Right atrium auricular region (tissue), 2 donors: ENCODE measurements at regions not wholly inside any gene's neighbourhood (a gene's known extent, or its start where the extent isn't known, plus 50 kb on each side); places are given as distances from the start of the nearest gene placed in this dataset.

Source experiments
- DNase-seq: peaks from one replicate; pipeline ENCODE4 v3.0.0-alpha.2; 2019; ENCODE audit warnings: low spot score
- H3K27ac ChIP-seq, 2 donors: fragments of 200-600 bp; sonication (generic); 1 replicate in 1 of 2; 2 replicates in 1 of 2; pipeline ENCODE4 v1.5.1; 2016 to 2019
- H3K27me3 ChIP-seq, 2 donors: fragments of 200-600 bp; sonication (generic); one replicate each; pipeline versions ENCODE4 v1.5.1 to v1.6.0; 2017 to 2019
- H3K36me3 ChIP-seq: fragments of 200-600 bp; sonication (generic); one replicate; pipeline ENCODE4 v1.5.1; 2016
- H3K4me1 ChIP-seq, 2 donors: fragments of 200-600 bp; sonication (generic); one replicate each; pipeline versions ENCODE4 v1.5.1 to v1.6.0; 2017 to 2019
- H3K4me3 ChIP-seq, 2 donors: fragments of 200-600 bp; sonication (generic); 1 replicate in 1 of 2; 2 replicates in 1 of 2; pipeline ENCODE4 v1.5.1; 2017 to 2019; ENCODE audit warnings: mild to moderate bottlenecking in 1 of 2, moderate library complexity in 1 of 2
- H3K9me3 ChIP-seq, 2 donors: fragments of 200-600 bp; sonication (generic); one replicate each; pipeline ENCODE4 v1.5.1; 2019
- TF ChIP-seq, protein P1 (sequence below), 2 donors: fragments of 200-600 bp; sonication (generic); IDR thresholded peaks; one replicate each; pipeline ENCODE4 v1.5.1; 2019; ENCODE audit warnings: antibody characterized with exemption in 2 of 2

DNA sequence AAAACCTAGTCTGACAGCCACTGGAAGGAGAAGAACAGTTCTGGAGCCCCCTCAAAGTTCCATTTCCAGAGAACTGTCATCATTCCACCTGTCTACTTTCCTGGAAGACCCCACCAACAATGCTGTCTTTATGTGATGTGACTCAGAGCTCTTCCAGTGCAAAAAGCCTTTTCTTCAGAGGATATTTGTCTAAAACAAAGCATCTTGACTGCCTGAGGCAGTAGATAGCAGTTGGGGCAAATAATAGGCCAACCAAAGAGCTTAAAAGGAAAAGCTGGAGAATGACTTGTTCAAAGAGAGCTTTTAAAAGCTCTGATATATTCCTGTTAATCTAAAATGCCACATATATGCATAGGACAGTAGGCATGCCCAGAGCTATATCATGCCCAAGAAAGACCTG, 62.6 kb downstream of the MIS18A start:
- no peaks in the 10 kb centered on the region for H3K4me1 ChIP-seq
- TF ChIP-seq, protein P1, sequence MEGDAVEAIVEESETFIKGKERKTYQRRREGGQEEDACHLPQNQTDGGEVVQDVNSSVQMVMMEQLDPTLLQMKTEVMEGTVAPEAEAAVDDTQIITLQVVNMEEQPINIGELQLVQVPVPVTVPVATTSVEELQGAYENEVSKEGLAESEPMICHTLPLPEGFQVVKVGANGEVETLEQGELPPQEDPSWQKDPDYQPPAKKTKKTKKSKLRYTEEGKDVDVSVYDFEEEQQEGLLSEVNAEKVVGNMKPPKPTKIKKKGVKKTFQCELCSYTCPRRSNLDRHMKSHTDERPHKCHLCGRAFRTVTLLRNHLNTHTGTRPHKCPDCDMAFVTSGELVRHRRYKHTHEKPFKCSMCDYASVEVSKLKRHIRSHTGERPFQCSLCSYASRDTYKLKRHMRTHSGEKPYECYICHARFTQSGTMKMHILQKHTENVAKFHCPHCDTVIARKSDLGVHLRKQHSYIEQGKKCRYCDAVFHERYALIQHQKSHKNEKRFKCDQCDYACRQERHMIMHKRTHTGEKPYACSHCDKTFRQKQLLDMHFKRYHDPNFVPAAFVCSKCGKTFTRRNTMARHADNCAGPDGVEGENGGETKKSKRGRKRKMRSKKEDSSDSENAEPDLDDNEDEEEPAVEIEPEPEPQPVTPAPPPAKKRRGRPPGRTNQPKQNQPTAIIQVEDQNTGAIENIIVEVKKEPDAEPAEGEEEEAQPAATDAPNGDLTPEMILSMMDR (IDR thresholded peaks at IDR 0.05): no peak
- DNase-seq: no peak
- no peak overlapping the region for H3K27ac ChIP-seq
- no peak overlapping the region for H3K4me3 ChIP-seq
- H3K27me3 ChIP-seq: no peaks in the 10 kb centered on the region
- no peaks in the 10 kb centered on the region for H3K9me3 ChIP-seq
- no peaks in the 10 kb centered on the region for H3K36me3 ChIP-seq

DNA sequence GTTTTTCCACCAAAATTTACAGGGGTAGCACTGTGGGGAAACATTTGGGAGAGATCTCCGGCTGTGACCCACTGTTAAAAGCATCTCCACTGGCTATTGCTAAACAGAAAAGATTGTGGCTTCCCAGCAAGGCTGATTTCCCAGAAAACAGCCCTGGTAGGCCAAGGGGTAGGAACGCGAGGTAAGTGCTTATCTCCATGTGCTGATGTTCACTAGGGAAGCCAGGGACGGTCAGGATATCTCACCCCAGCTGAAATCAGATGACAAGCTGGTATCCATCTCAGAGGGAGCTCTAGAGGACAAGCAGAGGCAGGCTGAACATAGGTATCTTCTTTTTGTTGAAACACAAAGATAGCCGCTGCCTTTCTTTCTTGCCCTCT, 63.6 kb downstream of the MIS18A start:
- Histone ChIP-seq H3K27ac (no peak overlapping the region), H3K27me3 (no peaks in the 10 kb centered on the region), H3K36me3 (no peaks in the 10 kb centered on the region), H3K9me3 (no peaks in the 10 kb centered on the region), H3K4me3 (no peak overlapping the region), H3K4me1 (no peaks in the 10 kb centered on the region)
- DNase-seq: no peak
- TF ChIP-seq, protein P1 (IDR thresholded peaks at IDR 0.05): no peak

DNA sequence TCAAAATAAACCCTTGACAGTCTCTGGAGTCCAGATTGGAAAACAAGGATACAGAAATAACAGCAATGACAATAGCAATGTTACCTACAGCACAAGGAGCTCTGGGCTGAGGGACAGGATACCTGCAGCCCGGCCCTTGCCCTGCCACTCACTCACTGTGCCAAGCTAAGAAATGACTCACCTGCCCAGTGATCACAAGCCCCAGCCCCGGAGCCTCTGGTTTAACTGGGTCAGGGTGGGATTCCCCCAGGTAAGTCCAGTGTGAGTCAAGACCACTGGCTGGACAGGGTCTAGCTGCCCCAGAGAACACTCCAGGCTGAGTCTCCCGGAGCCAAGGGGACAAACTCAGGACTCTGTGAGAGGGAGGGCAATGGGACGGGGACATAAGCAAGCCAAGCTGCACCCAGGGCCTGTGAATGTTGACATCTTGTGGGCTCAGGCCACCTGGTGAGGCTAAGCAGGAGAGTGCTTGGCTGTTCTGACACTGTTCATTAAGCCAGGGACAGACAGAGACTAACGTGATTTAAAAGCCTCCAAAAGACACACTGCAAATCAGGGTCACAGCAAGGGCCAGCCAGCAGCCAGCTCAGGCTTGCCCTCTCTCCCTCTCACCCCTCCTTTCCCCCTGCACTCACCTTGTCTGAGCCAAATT, 64.1 kb downstream of the MIS18A start:
- Histone ChIP-seq H3K4me3 (no peak overlapping the region), H3K27me3 (no peaks in the 10 kb centered on the region), H3K4me1 (no peaks in the 10 kb centered on the region), H3K27ac (no peak overlapping the region), H3K9me3 (no peaks in the 10 kb centered on the region), H3K36me3 (no peaks in the 10 kb centered on the region)
- DNase-seq: no peak
- TF ChIP-seq, protein P1 (IDR thresholded peaks at IDR 0.05): no peak

DNA sequence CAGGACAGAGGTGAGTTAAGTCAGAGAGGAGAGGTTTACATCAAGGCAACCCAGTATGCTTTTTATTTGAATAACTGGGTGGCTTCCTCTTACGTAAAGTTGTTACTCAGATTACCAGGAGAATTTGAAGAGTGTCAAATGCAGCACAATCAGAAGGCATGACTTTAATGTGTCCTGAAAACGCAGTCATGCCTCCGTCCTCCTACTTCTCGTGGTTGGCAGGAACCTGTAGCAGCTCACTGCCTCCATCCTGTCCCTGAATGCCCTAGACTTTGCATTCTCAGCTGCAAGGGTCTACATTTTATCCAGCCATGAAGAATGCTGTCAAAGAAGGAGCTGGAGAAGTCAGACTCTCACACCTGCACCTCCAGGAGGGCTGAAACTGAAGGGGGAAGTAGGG, 66.7 kb downstream of the MIS18A start:
- TF ChIP-seq, protein P1 (IDR thresholded peaks at IDR 0.05): no peak
- no peaks in the 10 kb centered on the region for H3K36me3 ChIP-seq
- H3K4me3 ChIP-seq: no peak overlapping the region
- no peaks in the 10 kb centered on the region for H3K4me1 ChIP-seq
- H3K9me3 ChIP-seq: no peaks in the 10 kb centered on the region
- DNase-seq: no peak
- no peaks in the 10 kb centered on the region for H3K27me3 ChIP-seq
- H3K27ac ChIP-seq: no peak overlapping the region

DNA sequence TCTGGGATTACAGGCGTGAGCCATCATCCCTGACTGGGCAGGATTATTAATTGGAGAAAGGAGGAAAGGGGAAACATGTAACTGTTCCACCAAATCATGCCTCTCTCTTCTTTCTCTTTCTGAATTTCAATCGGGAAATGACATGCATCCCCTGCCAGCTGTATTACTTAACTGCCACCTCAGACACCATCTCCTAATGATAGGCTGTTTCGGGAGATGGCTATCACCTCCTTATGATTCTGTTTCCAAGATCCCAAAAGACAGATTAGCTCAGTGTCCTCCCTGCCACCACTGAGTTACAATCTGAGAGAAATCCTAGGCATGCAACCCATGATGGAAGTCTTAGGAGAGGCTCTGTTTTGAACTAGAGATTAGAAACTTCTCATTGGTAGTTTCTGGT, 67.5 kb downstream of the MIS18A start:
- Histone ChIP-seq H3K27ac (no peak overlapping the region), H3K27me3 (no peaks in the 10 kb centered on the region), H3K4me1 (no peaks in the 10 kb centered on the region), H3K36me3 (no peaks in the 10 kb centered on the region), H3K4me3 (no peak overlapping the region), H3K9me3 (no peaks in the 10 kb centered on the region)
- TF ChIP-seq, protein P1 (IDR thresholded peaks at IDR 0.05): no peak
- DNase-seq: no peak

DNA sequence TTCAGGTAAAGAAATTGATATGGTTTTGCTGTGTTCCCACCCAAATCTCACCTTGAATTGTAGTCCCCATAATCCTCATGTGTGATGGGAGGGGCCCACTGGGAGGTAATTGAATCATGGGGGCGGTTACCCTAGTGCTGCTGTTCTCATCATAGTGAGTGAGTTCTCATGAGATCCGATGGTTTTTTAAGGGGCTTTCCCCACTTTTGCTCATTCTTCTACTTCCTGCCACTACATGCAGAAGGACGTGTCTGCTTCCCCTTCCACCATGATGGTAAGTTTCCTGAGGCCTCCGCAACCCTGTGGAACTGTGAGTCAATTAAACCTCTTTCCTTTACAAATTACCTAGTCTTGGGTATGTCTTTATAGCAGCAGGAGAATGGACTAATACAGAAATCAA, 69.3 kb downstream of the MIS18A start:
- Histone ChIP-seq H3K9me3 (no peaks in the 10 kb centered on the region), H3K27me3 (no peaks in the 10 kb centered on the region), H3K36me3 (no peaks in the 10 kb centered on the region), H3K4me1 (no peaks in the 10 kb centered on the region), H3K27ac (no peak overlapping the region), H3K4me3 (no peak overlapping the region)
- TF ChIP-seq, protein P1 (IDR thresholded peaks at IDR 0.05): no peak
- no peak for DNase-seq
